ENCODE measurements at regions not wholly inside any gene's neighbourhood (a gene's known extent, or its start where the extent isn't known, plus 50 kb on each side); places are given as distances from the start of the nearest gene placed in this dataset.

DNA sequence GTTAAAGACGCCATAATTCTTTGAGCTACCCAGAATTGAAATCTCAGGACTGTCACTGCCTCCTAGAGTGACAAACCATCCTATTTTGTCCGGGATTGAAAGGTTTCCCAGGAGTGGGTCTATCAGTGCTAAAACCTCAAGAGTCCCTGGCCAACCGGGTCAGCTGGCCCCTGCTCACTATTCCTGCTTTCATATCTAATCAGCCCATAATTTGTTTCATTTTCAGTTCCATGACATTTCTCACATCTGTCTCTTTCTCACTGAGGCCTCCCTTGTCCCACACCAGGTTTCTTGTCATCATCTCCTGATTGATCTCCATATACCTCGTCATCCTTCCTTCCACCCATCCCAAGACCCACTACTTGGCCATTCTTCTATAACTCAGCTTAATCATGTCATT lies 98.2 kb downstream of the SLC35B3 start:
- TF ChIP-seq EZH2 (IDR thresholded peaks at IDR 0.05; ENCODE audit: insufficient read depth, poor library complexity, severe bottlenecking) (no peak), EZH2phosphoT487 (IDR thresholded peaks at IDR 0.05; ENCODE audit: insufficient read depth, low read depth) (no peak)
